Occipital lobe (tissue), 1 donor: ENCODE measurements at regions not wholly inside any gene's neighbourhood (a gene's known extent, or its start where the extent isn't known, plus 50 kb on each side); places are given as distances from the start of the nearest gene placed in this dataset.

Experiments used
- DNase-seq: peaks from one replicate; lab custom pipeline; 2025; lab: John Stamatoyannopoulos, UW

GRCh38 chr7:31175672-31176071, 123.6 kb downstream of the ADCYAP1R1 start:
- no peak for DNase-seq

GRCh38 chr7:31171984-31172383, 119.9 kb downstream of the ADCYAP1R1 start:
- no peak for DNase-seq

- DNase-seq: no peak
These were observed 119.2 kb downstream of the ADCYAP1R1 start for GRCh38 chr7:31171216-31171785.
